T-helper 2 cell (primary cell): ENCODE measurements at regions not wholly inside any gene's neighbourhood (a gene's known extent, or its start where the extent isn't known, plus 50 kb on each side); places are given as distances from the start of the nearest gene placed in this dataset.
"Not testable (repeated sequence)": the region's sequence is repeated elsewhere in the genome, so short reads cannot be mapped to it uniquely, and the experiment has no call there.

ENCODE experiments used
- DNase-seq, 5 experiments: peaks; one replicate each; pipeline versions ENCODE4 v3.0.0 to v3.0.0-alpha.2; 2012 to 2022

- DNase-seq, result not testable (repeated sequence)
Observed at GRCh38 chr9:94191706-94192105, 67.4 kb upstream of the ZNF169 start.

GRCh38 chr9:94198414-94198813 is 60.7 kb upstream of the ZNF169 start:
- DNase-seq, result no peak

- DNase-seq, result no peak
Observed at GRCh38 chr9:94199776-94200175, 59.3 kb upstream of the ZNF169 start.

GRCh38 chr9:94204174-94204573 is 54.9 kb upstream of the ZNF169 start:
- no peak for DNase-seq

- no peak for DNase-seq
Observed at GRCh38 chr9:94207781-94208180, 51.3 kb upstream of the ZNF169 start.
